Stimulated activated CD4-positive, alpha-beta T cell treated with anti-CD3 and anti-CD28 coated beads, TNF-alpha, amount 100 ng/mL, for 24 hours (primary cell): ENCODE measurements at regions not wholly inside any gene's neighbourhood (a gene's known extent, or its start where the extent isn't known, plus 50 kb on each side); places are given as distances from the start of the nearest gene placed in this dataset.
A peak's percentile ranks its signal among the peaks of the same experiment; 100 is the strongest.

Source experiments
- DNase-seq, 3 experiments: peaks; one replicate each; pipeline ENCODE4 v3.0.0-alpha.2; 2020; ENCODE audit warnings: low read depth in 3 of 3

GRCh38 chr10:45197816-45198485 is 117.5 kb downstream of the OR13A1 start:
- DNase-seq = no peak

DNA sequence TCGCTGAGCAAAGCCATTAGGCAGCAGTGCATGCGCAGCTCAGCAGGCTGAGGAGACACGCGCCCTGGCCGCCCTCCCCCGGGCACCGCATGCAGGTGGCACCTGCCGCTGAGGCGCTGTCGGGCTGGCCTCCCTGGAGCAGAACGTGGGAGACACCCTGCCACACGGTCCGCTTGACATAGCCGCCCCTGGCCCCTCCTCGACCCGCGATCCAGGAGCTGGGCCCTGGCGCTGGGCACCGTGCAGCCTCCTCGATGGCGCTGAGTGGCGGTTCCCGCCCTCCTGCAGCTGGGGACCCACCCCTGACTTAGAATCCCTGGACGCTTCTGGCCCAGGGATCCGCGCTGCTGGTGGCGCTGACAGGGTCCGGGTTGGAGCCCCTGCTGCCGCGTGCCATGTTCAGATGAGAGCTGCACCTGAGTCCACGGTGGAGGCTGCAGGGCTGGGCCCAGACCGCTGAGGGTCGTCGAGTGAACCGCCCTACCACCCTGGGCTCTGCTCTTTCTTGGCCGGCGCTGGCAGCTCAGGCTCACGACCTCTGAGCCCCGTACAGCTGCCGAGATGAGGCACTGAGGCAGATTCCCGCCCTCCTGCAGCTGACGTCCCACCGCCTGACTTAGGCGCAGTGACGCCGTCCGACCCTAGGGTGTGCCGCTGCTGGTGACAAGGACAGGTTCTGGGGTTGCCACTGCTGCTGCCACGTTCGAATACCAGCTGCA is 116.8 kb downstream of the OR13A1 start:
- no peak for DNase-seq

DNA sequence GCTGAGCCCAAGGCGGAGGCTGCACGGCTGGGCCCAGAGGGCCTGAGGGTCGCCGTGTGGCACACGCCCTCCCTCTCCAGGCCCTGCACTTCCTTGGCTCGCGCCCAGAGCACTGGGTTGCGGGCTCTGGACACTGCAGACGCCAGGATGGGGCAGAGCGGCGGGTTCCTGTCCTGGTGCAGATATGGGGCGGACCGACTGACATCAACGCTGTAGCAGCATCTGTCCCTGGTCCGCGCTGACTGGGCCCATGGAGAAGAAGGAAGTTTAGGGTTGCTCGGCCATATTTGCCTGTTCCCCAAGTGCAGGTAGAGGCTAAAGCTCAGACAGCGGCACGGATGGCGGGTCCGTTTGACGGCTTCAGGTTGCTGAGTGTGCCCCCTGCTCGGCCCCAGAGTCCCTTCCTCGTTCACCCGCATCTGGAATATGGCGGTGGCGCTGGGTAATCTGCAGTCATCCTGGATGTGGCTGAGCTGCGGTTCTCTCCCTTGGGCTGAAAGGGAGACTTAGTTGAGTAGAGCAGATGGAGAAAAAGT is 116.1 kb downstream of the OR13A1 start:
- no peak for DNase-seq

DNA sequence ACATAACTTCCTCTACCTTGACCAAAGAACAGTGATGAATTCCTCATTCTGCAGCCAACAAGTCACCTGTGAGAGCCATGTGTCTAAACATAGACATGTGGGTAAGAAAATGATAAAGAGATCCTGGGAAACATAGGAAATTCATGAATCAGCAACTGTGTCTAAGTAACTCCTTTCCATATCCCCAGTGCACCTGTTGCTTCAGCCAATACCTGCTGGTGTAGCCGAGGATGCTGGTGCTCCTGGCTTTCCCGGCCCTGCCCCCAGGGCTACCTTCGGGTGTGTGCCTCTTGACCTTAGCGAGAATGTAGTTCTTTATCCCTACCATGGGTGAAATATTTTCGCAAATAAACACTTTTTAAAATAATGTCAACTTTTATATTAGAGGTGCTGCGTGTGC is 114.1 kb downstream of the OR13A1 start:
- DNase-seq = no peak

GRCh38 chr10:45202242-45202641 is 113.2 kb downstream of the OR13A1 start:
- DNase-seq = no peak

DNA sequence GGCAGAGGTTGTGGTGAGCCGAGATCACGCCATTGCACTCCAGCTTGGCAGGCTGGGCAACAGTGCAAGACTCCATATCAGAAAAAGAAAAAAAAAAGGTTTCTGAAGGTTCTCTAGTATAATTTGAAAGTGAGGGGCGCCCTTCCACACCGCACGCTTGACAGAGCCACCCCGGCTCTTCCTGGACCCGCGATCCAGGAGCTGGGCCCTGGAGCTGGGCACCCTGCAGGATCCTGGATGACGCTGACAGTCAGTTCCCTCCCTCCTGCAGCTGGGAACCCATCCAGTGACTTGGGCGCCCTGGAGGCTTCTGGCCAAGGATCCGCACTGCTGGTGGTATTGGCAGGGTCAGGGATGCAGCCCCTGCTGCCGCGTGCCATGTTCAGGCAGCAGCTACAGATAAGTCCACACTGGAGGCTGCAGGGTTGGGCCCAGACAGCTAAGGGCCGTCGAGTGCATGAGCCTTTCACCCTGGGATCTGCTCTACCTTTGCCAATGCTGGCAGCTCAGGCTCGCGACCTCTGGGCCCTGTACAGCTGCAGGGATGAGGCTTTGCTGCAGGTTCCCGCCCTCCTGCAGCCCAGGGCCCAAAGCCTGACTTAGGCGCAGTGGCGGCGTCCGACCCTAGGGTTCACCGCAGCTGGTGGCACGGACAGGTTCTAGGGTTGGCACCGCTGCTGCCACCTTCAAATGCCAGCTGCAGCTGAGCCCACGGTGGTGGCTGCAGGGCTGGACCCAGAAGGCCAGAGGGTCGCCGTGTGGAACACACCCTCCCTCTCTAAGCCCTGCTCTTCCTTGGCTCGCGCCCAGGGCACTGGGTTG is 110.2 kb downstream of the OR13A1 start:
- DNase-seq = no peak

- no peak for DNase-seq
Measured at GRCh38 chr10:45209888-45210287, 105.5 kb downstream of the OR13A1 start.

DNA sequence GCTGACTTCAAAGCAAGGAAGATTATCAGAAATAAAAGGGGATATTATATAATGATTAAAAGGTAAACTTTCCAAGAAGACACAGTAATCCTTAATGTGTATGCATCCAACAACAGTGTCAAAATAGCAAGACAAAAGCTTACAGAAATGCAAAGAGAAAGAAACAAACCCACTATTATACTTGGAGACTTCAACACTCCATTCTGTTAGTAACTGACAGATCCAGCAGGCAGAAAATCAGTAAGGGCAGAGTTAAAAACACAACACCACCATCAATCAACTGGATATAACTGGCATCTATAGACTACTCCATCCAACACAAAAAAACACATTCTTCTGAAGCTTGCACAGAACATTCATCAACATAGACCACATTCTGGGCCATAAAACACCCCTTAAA is 103.8 kb downstream of the OR13A1 start:
- no peak for DNase-seq

- no peak for DNase-seq
Measured at GRCh38 chr10:45219416-45219815, 96.0 kb downstream of the OR13A1 start.

- DNase-seq = no peak
Measured at GRCh38 chr10:45220931-45221330, 94.5 kb downstream of the OR13A1 start.

DNA sequence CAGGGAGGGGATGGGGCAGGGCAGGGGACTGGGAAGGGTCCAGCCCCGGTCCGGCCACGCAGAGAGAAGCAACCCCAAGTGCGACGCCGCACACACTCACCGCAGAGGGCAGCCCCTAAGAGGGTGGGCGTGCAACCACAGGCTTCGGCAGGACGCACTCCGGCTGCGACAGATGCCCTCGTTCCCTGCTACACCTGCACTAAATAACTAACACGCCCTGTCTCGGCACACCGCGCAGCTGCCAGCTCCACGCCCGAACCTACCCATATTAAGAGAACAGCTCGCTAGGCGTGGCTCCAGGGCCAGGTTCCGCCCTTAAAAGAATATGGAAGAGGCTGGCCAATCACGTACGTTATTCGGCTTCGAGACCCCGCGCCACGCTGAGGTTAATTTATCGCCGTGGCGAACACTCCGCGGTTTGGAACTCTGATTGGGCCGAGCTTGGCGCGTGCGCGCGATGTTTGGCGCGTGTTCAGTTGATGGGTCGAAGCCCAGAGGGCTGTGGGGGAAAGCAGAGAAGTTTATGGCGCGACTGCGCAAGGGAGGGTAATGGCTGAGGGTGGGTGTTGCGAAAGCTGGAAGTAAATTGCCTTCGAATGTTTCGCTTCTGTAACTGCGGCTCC is 91.1 kb downstream of the OR13A1 start:
- no peak for DNase-seq

GRCh38 chr10:45227042-45227441 is 88.4 kb downstream of the OR13A1 start:
- no peak for DNase-seq

DNA sequence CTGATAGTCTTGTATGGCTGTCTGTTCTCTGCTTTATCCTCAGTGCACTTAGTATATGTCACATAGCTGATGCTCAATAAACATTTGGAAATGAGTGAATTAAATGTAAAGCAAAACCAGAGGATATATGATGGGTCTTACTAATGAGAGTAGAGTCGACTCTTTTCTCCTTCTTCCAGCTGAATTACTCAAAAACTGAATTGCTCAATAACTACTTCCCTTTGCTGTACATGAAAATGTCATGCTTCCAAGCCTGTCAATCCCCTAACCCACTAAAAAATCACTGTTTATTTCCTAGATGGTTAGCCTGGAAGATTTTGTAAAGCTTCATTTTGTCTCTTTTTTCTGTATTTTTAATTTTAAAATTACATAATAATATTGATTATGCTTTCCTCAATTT is 88.0 kb downstream of the OR13A1 start:
- no peak for DNase-seq

- DNase-seq = no peak
Measured at GRCh38 chr10:45229823-45230222, 85.6 kb downstream of the OR13A1 start.

GRCh38 chr10:45235260-45235769 is 80.1 kb downstream of the OR13A1 start:
- DNase-seq = peak; percentile 32 to 44 (median 42)

- DNase-seq = no peak
Measured at GRCh38 chr10:45235798-45236220, 79.6 kb downstream of the OR13A1 start.

DNA sequence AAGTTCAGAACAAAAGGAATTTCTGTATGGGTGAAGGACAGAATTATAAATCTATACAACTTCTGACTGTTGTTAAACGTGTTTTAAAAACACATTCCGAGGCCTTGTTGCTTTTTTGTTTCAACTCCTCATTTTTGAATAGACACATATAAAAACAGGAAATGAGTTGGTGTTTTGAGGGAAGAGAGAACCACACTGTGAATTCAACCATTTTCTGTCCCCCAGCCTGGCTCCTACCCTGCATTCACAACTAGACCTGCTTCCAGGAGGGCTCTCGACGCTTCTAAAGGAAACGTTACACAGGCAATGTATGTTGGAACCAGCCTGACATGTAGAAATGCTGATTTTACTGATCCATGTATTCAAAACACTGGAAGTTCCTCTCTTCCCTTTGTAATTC is 76.5 kb downstream of the OR13A1 start:
- DNase-seq = no peak

DNA sequence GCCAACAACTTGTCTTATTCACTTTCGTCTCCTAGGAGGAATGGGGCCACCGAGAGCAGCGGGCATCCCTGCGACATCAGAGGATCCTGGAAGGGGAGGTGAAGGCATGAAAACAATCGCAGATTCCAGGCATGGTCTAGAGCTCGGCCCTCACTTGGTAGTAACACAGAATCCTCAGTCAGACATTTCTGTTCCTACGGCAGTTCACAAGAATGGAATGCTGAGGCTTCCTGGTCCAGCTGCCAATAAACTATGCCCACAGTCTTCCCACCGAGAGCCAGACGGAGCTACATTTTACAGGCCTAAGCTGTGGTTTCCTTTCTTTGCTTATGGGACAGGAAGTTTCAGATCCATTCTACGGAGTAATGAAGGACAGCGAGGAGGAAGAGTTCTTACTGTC is 75.8 kb downstream of the OR13A1 start:
- no peak for DNase-seq

- no peak for DNase-seq
Measured at GRCh38 chr10:45241865-45242520, 73.4 kb downstream of the OR13A1 start.

DNA sequence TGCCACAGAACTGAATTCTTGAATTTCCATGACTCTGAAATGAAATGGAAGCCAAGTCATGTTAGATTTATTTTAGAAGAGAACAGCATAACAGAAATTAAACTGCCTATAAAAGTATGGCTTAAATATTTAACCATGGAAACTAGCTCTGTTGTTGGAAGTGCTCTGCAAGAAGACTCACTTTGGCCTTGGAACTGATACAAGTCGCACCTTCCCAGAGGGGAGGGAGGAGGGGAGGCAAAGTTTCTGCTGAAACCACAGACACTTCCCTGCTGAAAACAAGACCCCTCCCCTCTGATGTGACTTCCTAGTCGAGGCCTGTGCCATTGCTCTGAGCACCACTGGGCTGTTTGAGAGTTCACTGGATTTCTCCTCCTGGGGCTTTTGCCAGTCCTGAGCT is 72.1 kb downstream of the OR13A1 start:
- no peak for DNase-seq

DNA sequence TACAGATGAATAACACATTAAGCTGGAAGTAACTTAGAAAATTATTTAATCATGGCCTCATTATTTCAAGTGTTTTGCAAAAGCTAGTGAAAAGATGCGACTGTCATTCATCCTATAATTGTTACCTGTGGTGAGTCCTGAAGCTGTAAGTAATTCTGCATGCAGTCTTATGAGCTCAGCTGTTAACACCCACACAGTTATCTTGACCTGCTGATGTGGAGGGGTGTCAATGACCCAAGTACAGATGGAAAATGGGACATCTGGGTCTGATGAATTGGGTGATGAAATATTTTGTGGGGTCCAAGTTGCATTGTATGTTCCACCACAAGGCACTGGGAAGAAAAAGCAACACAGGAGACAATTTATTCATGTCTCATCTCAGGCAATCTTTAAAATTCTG is 68.9 kb downstream of the OR13A1 start:
- DNase-seq = no peak
